ENCODE measurements at regions not wholly inside any gene's neighbourhood (a gene's known extent, or its start where the extent isn't known, plus 50 kb on each side); places are given as distances from the start of the nearest gene placed in this dataset.
A peak's percentile ranks its signal among the peaks of the same experiment; 100 is the strongest.

GRCh38 chr11:112597286-112597790 is 336.7 kb upstream of the PLET1 start:
- no peaks in the 10 kb centered on the region for H3K36me3 Mint-ChIP-seq
- H3K4me1 Mint-ChIP-seq, result peaks cover 0 to 4% (median 0%) of the 10 kb centered on the region in 4 donors
- POLR2A ChIA-PET, result no interaction called here
- DNase-seq (no peak), ATAC-seq (no peak)
- no peak overlapping the region for H3K27ac Mint-ChIP-seq
- peaks cover 4 to 11% (median 5%) of the 10 kb centered on the region in 5 donors for H3K27me3 Mint-ChIP-seq
- H3K9me3 Mint-ChIP-seq, result peaks cover 0 to 4% (median 0%) of the 10 kb centered on the region in 9 donors
- H3K4me3 Mint-ChIP-seq, result no peak overlapping the region

GRCh38 chr11:112599265-112599664 is 338.6 kb upstream of the PLET1 start:
- DNase-seq (no peak), ATAC-seq (no peak)
- peaks cover 0 to 4% (median 0%) of the 10 kb centered on the region in 4 donors for H3K4me1 Mint-ChIP-seq
- H3K27me3 Mint-ChIP-seq, result peaks cover 5 to 13% (median 7%) of the 10 kb centered on the region in 5 donors
- peaks cover 0 to 4% (median 0%) of the 10 kb centered on the region in 9 donors for H3K9me3 Mint-ChIP-seq
- POLR2A ChIA-PET, result no interaction called here
- no peak overlapping the region for H3K4me3 Mint-ChIP-seq
- no peaks in the 10 kb centered on the region for H3K36me3 Mint-ChIP-seq
- H3K27ac Mint-ChIP-seq, result no peak overlapping the region

DNA sequence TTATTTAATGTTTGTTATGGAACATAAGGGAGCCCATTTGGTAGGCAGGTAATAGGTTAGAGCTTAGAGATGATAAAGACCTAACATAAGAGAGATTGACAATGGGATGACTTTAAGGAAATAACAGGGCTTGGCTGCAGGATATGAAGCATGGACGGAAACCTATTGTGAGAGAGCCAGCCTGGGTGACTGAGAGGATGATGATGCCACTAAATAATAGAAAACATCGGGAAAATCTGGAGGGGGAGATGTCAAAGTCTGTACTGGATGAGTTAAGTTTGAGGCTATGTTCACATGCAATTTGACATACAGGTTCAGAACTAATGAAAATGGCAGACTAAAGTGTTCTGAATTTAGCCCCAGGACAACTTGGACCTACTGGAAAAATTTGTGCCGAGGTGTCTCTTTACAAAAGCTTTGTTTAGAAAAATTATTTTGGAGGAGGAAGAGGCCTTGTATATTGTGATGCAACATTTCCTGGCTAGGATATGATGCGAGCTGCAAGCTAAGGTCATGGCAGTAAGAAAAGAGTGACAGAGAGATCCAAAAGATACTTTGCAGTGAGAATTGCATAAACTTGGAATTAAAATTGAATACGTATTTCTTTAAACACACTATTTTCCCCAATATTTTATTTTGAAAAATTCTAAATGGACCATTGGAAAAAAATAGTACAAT is 339.3 kb upstream of the PLET1 start:
- Mint-ChIP-seq H3K4me3 (no peak overlapping the region), H3K27me3 (peaks cover 9 to 19% (median 12%) of the 10 kb centered on the region in 5 donors), H3K9me3 (peaks cover 0 to under 1% (median 0%) of the 10 kb centered on the region in 9 donors), H3K4me1 (peaks cover 0 to 4% (median 0%) of the 10 kb centered on the region in 4 donors), H3K27ac (no peak overlapping the region), H3K36me3 (no peaks in the 10 kb centered on the region)
- POLR2A ChIA-PET, result no interaction called here
- ATAC-seq, result no peak
- DNase-seq, result no peak

DNA sequence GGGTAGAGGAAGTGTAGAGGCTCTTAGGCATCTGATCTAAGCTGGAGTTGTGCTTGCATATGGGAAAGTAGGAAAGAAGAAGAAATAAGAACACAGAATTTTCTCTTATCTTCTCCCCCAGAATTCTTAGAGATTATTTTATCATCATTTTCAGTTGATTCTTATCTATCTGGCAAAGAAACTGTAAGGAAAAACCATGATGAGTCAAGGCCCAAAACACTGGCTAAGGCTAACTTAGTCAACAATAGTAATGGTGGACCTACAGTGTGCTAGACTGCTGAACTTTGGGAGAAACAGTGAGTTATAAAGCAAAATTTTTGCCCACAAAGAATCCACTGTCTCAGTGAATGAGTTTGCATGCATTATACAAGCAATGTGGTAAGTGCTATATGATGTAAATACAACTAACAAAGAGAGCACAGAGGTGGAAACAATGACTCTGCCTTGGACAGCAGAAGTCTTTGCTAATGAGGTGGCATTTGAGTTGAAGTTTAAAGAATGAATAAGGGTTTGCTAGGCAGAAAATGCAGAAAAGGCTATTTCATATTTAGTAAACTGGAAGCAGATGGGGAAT is 344.5 kb upstream of the PLET1 start:
- Mint-ChIP-seq H3K36me3 (no peaks in the 10 kb centered on the region), H3K4me1 (no peaks in the 10 kb centered on the region), H3K27me3 (peaks cover 8 to 50% (median 26%) of the 10 kb centered on the region in 5 donors), H3K9me3 (peaks cover 0 to 1% (median 0%) of the 10 kb centered on the region in 9 donors), H3K27ac (no peak overlapping the region), H3K4me3 (no peak overlapping the region)
- DNase-seq (no peak), ATAC-seq (no peak)
- POLR2A ChIA-PET, result no interaction called here

GRCh38 chr11:112606656-112607055 is 346.0 kb upstream of the PLET1 start:
- no peaks in the 10 kb centered on the region for H3K36me3 Mint-ChIP-seq
- ATAC-seq (no peak), DNase-seq (no peak)
- H3K4me3 Mint-ChIP-seq, result no peak overlapping the region
- H3K9me3 Mint-ChIP-seq, result peaks cover 0 to 1% (median 0%) of the 10 kb centered on the region in 9 donors
- POLR2A ChIA-PET, result no interaction called here
- peaks cover 8 to 59% (median 26%) of the 10 kb centered on the region in 5 donors for H3K27me3 Mint-ChIP-seq
- no peaks in the 10 kb centered on the region for H3K4me1 Mint-ChIP-seq
- H3K27ac Mint-ChIP-seq, result no peak overlapping the region

- Mint-ChIP-seq H3K4me3 (no peak overlapping the region), H3K27me3 (peaks cover 10 to 66% (median 27%) of the 10 kb centered on the region in 5 donors), H3K27ac (no peak overlapping the region), H3K9me3 (peaks cover 0 to 1% (median 0%) of the 10 kb centered on the region in 9 donors), H3K4me1 (no peaks in the 10 kb centered on the region), H3K36me3 (no peaks in the 10 kb centered on the region)
- ATAC-seq (no peak), DNase-seq (no peak)
- POLR2A ChIA-PET, result no interaction called here
These were observed 347.8 kb upstream of the PLET1 start for GRCh38 chr11:112608509-112608908.

DNA sequence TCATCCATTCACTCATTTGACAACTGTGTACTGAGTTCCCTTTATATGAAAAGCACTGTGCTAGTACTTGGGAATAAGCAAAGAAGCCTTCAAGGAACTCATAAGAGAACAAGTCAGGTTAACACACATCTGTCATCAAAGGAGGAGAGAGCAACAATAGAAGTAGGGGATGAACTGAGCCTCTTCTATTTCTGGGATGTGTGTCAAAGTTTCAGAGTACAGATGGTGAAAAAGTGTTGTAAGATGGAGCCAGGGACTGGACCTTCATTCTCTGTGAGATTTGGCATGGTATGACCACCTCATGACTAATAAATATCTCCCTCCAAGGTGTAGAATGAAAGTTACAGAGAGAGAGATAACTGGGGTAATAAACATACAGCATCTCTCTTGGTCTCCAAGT is 349.8 kb upstream of the PLET1 start:
- ATAC-seq (no peak), DNase-seq (no peak)
- Mint-ChIP-seq H3K4me3 (no peak overlapping the region), H3K27me3 (peaks cover 6 to 58% (median 21%) of the 10 kb centered on the region in 5 donors), H3K27ac (no peak overlapping the region), H3K4me1 (peaks cover 0 to under 1% (median 0%) of the 10 kb centered on the region in 4 donors), H3K9me3 (peaks cover 0 to 1% (median 0%) of the 10 kb centered on the region in 9 donors), H3K36me3 (no peaks in the 10 kb centered on the region)
- POLR2A ChIA-PET, result no interaction called here

GRCh38 chr11:112610996-112611750 is 350.0 kb upstream of the NCAM1 start:
- no peak for DNase-seq
- POLR2A ChIA-PET, result no interaction called here
- H3K4me3 Mint-ChIP-seq, result peak overlapping the region in 1 of 10 donors; percentile 27
- peaks cover 0 to 1% (median 0%) of the 10 kb centered on the region in 9 donors for H3K9me3 Mint-ChIP-seq
- no peak overlapping the region for H3K27ac Mint-ChIP-seq
- H3K27me3 Mint-ChIP-seq, result peaks cover 4 to 63% (median 21%) of the 10 kb centered on the region in 5 donors
- no peaks in the 10 kb centered on the region for H3K36me3 Mint-ChIP-seq
- ATAC-seq, result no peak
- peaks cover 0 to 3% (median 0%) of the 10 kb centered on the region in 4 donors for H3K4me1 Mint-ChIP-seq

GRCh38 chr11:112611771-112612170 is 349.4 kb upstream of the NCAM1 start:
- Mint-ChIP-seq H3K9me3 (no peaks in the 10 kb centered on the region), H3K36me3 (no peaks in the 10 kb centered on the region), H3K27me3 (peaks cover 4 to 63% (median 18%) of the 10 kb centered on the region in 5 donors), H3K4me1 (peaks cover 0 to 4% (median 0%) of the 10 kb centered on the region in 4 donors), H3K27ac (no peak overlapping the region), H3K4me3 (no peak overlapping the region)
- ATAC-seq, result no peak
- POLR2A ChIA-PET, result no interaction called here
- DNase-seq, result no peak

DNA sequence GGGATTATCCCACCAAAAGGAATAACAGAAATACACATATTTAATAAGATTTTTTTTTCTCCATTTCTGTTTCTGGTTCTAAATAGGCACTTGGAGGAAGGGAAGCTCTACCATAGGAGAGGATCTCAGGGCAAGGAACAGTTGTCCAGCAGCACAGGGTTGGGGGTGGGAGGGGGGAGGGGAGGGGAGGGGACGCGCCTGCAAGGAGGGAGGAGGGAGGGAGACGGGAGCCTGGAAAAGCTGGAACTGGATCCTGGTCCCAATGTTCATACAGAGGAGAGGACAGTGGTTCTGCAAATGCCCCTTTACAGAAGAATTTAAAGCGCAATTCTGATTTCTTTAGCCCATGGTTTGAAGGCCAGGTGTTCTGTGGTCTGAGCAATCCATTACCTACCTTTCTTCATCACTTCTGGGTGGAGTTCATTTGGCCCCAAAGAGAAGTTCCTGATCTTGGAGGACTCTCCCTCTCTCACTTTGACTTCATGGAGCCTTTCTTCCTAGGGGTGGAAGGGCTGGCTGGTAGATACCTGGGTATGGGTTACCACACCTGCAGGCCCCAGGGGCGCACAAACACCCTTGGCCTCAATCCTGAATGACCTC is 348.9 kb upstream of the NCAM1 start:
- H3K27ac Mint-ChIP-seq, result no peak overlapping the region
- no peaks in the 10 kb centered on the region for H3K9me3 Mint-ChIP-seq
- H3K4me3 Mint-ChIP-seq, result no peak overlapping the region
- peaks cover 0 to 4% (median 0%) of the 10 kb centered on the region in 4 donors for H3K4me1 Mint-ChIP-seq
- ATAC-seq, result no peak
- peaks cover 5 to 63% (median 15%) of the 10 kb centered on the region in 5 donors for H3K27me3 Mint-ChIP-seq
- POLR2A ChIA-PET, result no interaction called here
- DNase-seq, result no peak
- H3K36me3 Mint-ChIP-seq, result no peaks in the 10 kb centered on the region

GRCh38 chr11:112613051-112613972 is 347.9 kb upstream of the NCAM1 start:
- peaks cover 0 to 4% (median 0%) of the 10 kb centered on the region in 4 donors for H3K4me1 Mint-ChIP-seq
- ATAC-seq (no peak), DNase-seq (no peak)
- H3K9me3 Mint-ChIP-seq, result no peaks in the 10 kb centered on the region
- no peak overlapping the region for H3K4me3 Mint-ChIP-seq
- H3K27ac Mint-ChIP-seq, result no peak overlapping the region
- no peaks in the 10 kb centered on the region for H3K36me3 Mint-ChIP-seq
- peaks cover 5 to 66% (median 13%) of the 10 kb centered on the region in 5 donors for H3K27me3 Mint-ChIP-seq
- POLR2A ChIA-PET, result no interaction called here

DNA sequence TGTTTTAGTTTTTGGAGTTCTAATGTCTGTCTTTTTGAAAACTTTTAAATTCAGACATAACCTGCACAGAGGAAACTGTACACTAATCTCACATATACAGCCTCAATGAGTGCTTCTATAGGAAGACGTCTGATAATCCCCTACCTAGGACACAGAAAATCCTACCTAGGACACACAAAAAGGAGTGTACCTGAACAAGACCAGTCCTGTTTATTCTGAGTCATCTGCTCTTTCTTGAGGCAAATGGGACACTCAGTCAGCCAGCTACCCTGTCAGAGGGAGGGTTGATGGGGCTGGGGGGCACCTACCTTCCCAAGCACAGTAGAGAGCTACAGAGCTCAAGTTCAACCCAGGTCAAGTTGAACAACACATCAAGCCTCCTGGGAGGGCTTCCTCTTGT is 346.6 kb upstream of the NCAM1 start:
- peaks cover 0 to 4% (median 0%) of the 10 kb centered on the region in 4 donors for H3K4me1 Mint-ChIP-seq

More for the DNA sequence above, 346.6 kb upstream of the NCAM1 start:
- ATAC-seq (no peak), DNase-seq (no peak)
- peaks cover 5 to 56% (median 13%) of the 10 kb centered on the region in 5 donors for H3K27me3 Mint-ChIP-seq
- no peak overlapping the region for H3K4me3 Mint-ChIP-seq
- H3K9me3 Mint-ChIP-seq, result no peaks in the 10 kb centered on the region
- H3K36me3 Mint-ChIP-seq, result no peaks in the 10 kb centered on the region
- no peak overlapping the region for H3K27ac Mint-ChIP-seq
- POLR2A ChIA-PET, result no interaction called here
